HEK293 (cell line): ENCODE measurements at regions not wholly inside any gene's neighbourhood (a gene's known extent, or its start where the extent isn't known, plus 50 kb on each side); places are given as distances from the start of the nearest gene placed in this dataset.

ENCODE experiments used
- CTCF ChIA-PET: fragments of 350-600 bp; formaldehyde crosslinking; extraction: SDS; loops from one replicate; lab custom pipeline; 2021; ENCODE audit warnings: antibody characterized with exemption; lab: Yijun Ruan, JAX
- POLR2A ChIA-PET: fragments of 300-600 bp; formaldehyde crosslinking; extraction: SDS; loops from one replicate; lab custom pipeline; 2020; ENCODE audit warnings: antibody characterized with exemption, inconsistent platforms; lab: Yijun Ruan, JAX
- H3K27ac ChIP-seq: fragments of 200-500 bp; sonication (Bioruptor generic); 2 replicates; pipeline ENCODE4 v1.5.1; 2014; ENCODE audit warnings: low read depth, low read length, control low read depth, inconsistent platforms; ENCODE audit errors: extremely low read depth
- H3K36me3 ChIP-seq, 2 experiments: fragments of 200-500 bp in 1 of 2; sonication (Bioruptor generic) in 1 of 2; 1 replicate in 1 of 2; 2 replicates in 1 of 2; pipeline ENCODE4 v1.5.1; 2014 to 2017; ENCODE audit warnings: inconsistent platforms in 2 of 2, low read length in 2 of 2; ENCODE audit not compliant: control insufficient read depth in 2 of 2, insufficient read depth in 1 of 2
- H3K4me1 ChIP-seq: fragments of 200-500 bp; sonication (Bioruptor generic); 2 replicates; pipeline ENCODE4 v1.5.1; 2014; ENCODE audit warnings: mild to moderate bottlenecking, low read length, inconsistent platforms; ENCODE audit not compliant: control insufficient read depth, insufficient read depth
- H3K4me3 ChIP-seq: 2 replicates; pipeline ENCODE4 v1.5.1; 2011; ENCODE audit warnings: low read depth, mild to moderate bottlenecking, control low read depth, low read length, moderate library complexity
- H3K9me3 ChIP-seq: fragments of 200-500 bp; sonication (Bioruptor generic); 2 replicates; pipeline ENCODE4 v1.5.1; 2014; ENCODE audit warnings: low read depth, low read length, inconsistent platforms; ENCODE audit not compliant: control insufficient read depth, insufficient read depth
- FEZF1 ChIP-seq: fragments of 450-650 bp; formaldehyde crosslinking; IDR thresholded peaks from 2 replicates; pipeline ENCODE4 v1.5.1; 2016; ENCODE audit warnings: missing biosample characterization, missing genetic modification characterization
- PRDM2 ChIP-seq: fragments of 450-650 bp; formaldehyde crosslinking; IDR thresholded peaks from 2 replicates; pipeline ENCODE4 v1.5.1; 2016; ENCODE audit warnings: missing biosample characterization, missing genetic modification characterization, borderline replicate concordance
- SP7 ChIP-seq: fragments of 450-650 bp; formaldehyde crosslinking; IDR thresholded peaks from 2 replicates; pipeline ENCODE4 v1.5.1; 2016; ENCODE audit warnings: missing biosample characterization, missing genetic modification characterization
- ZBTB49 ChIP-seq: fragments of 450-650 bp; formaldehyde crosslinking; IDR thresholded peaks from 2 replicates; pipeline ENCODE4 v1.5.1; 2016; ENCODE audit warnings: missing biosample characterization, missing genetic modification characterization, low read depth
- ZFHX2 ChIP-seq: fragments of 450-650 bp; formaldehyde crosslinking; conservative IDR thresholded peaks from 2 replicates; pipeline ENCODE4 v1.5.1; 2016; ENCODE audit warnings: missing biosample characterization, missing genetic modification characterization
- ZFP41 ChIP-seq: fragments of 450-650 bp; formaldehyde crosslinking; IDR thresholded peaks from 2 replicates; pipeline ENCODE4 v1.5.1; 2016; ENCODE audit warnings: missing biosample characterization, missing genetic modification characterization, borderline replicate concordance
- ZNF148 ChIP-seq: fragments of 450-650 bp; formaldehyde crosslinking; IDR thresholded peaks from 2 replicates; pipeline ENCODE4 v1.5.0; 2017; ENCODE audit warnings: missing biosample characterization, missing genetic modification characterization, borderline replicate concordance
- ZNF169 ChIP-seq: fragments of 450-650 bp; formaldehyde crosslinking; IDR thresholded peaks from 2 replicates; pipeline ENCODE4 v1.5.1; 2016; ENCODE audit warnings: missing biosample characterization, missing genetic modification characterization
- ZNF211 ChIP-seq: fragments of 450-650 bp; formaldehyde crosslinking; IDR thresholded peaks from 2 replicates; pipeline ENCODE4 v1.5.1; 2016; ENCODE audit warnings: low read depth, missing biosample characterization, missing genetic modification characterization
- ZNF23 ChIP-seq: fragments of 450-650 bp; formaldehyde crosslinking; IDR thresholded peaks from 2 replicates; pipeline ENCODE4 v1.5.1; 2016; ENCODE audit warnings: missing biosample characterization, missing genetic modification characterization, borderline replicate concordance
- ZNF292 ChIP-seq: fragments of 450-650 bp; formaldehyde crosslinking; IDR thresholded peaks from 2 replicates; pipeline ENCODE4 v1.5.1; 2016; ENCODE audit warnings: low read depth, missing biosample characterization, missing genetic modification characterization, borderline replicate concordance
- ZNF37A ChIP-seq: fragments of 450-650 bp; IDR thresholded peaks from 2 replicates; pipeline ENCODE4 v1.5.1; 2018; ENCODE audit warnings: missing biosample characterization, missing genetic modification characterization
- ZNF391 ChIP-seq: fragments of 450-650 bp; formaldehyde crosslinking; IDR thresholded peaks from 2 replicates; pipeline ENCODE4 v1.5.1; 2016; ENCODE audit warnings: low read depth, missing biosample characterization, missing genetic modification characterization, borderline replicate concordance
- ZNF530 ChIP-seq: fragments of 450-650 bp; formaldehyde crosslinking; IDR thresholded peaks from 2 replicates; pipeline ENCODE4 v1.5.1; 2016; ENCODE audit warnings: low read depth, missing biosample characterization, missing genetic modification characterization
- ZNF555 ChIP-seq: fragments of 450-650 bp; formaldehyde crosslinking; conservative IDR thresholded peaks from 2 replicates; pipeline ENCODE4 v1.5.1; 2017; ENCODE audit warnings: missing biosample characterization, mild to moderate bottlenecking, missing genetic modification characterization, inconsistent platforms
- ZNF561 ChIP-seq: fragments of 450-650 bp; IDR thresholded peaks from 2 replicates; pipeline ENCODE4 v1.5.1; 2018; ENCODE audit warnings: missing biosample characterization, missing genetic modification characterization, borderline replicate concordance
- ZNF585B ChIP-seq: fragments of 450-650 bp; formaldehyde crosslinking; IDR thresholded peaks from 2 replicates; pipeline ENCODE4 v1.5.1; 2016; ENCODE audit warnings: missing biosample characterization, missing genetic modification characterization
- ZNF629 ChIP-seq: fragments of 450-650 bp; formaldehyde crosslinking; IDR thresholded peaks from 2 replicates; pipeline ENCODE4 v1.5.1; 2017; ENCODE audit warnings: missing biosample characterization, missing genetic modification characterization
- ZNF664 ChIP-seq: fragments of 450-650 bp; formaldehyde crosslinking; IDR thresholded peaks from 2 replicates; pipeline ENCODE4 v1.5.1; 2016; ENCODE audit warnings: missing biosample characterization, missing genetic modification characterization
- ZNF76 ChIP-seq: fragments of 450-650 bp; formaldehyde crosslinking; IDR thresholded peaks from 2 replicates; pipeline ENCODE4; 2016; ENCODE audit warnings: low read depth, missing biosample characterization, missing genetic modification characterization, borderline replicate concordance
- ZNF792 ChIP-seq: fragments of 450-650 bp; formaldehyde crosslinking; IDR thresholded peaks from 2 replicates; pipeline ENCODE4 v1.5.1; 2016; ENCODE audit warnings: missing biosample characterization, missing genetic modification characterization

- TF ChIP-seq ZFP41 (tag by site-specific recombination): no peak
- TF ChIP-seq SP7 (tag by site-specific recombination): no peak
- no peak for TF ChIP-seq ZNF23
- no peak for TF ChIP-seq ZNF664 (tag by site-specific recombination)
These were observed 475.2 kb upstream of the USP24 start (continued) for GRCh38 chr1:55690366-55690765.

DNA sequence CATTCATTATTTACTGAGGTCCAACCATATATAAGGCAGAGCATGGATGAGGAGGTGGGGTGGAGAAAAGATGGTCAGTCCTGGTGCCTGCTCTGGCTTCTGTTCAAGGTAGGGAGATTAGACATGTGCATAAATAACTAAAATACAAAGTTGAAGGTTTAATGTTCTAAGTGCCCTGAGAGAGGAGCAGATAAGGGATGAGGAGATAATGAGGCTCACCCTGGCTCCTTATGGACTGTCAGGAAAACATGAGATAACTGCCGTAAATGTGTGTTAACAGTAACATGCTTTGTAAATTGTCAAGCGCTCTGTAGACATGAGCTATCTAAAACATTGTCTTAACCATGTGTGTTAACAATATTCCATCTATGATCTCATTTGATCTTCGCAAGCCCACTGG, 474.6 kb upstream of the USP24 start:
- POLR2A ChIA-PET: interaction anchor here (0.6 kb wide), 1 partner anchor 1103 kb away, joined by 4 read pairs; no protein-coding TSS in a partner anchor
- no peaks in the 10 kb centered on the region; the same call in 1 of the 2 replicates for H3K4me1 ChIP-seq
- no peaks in the 10 kb centered on the region for H3K36me3 ChIP-seq
- TF ChIP-seq ZNF292 (tag by site-specific recombination) (no peak), ZNF792 (tag by site-specific recombination) (no peak), ZBTB49 (tag by site-specific recombination) (no peak), ZNF561 (tag by site-specific recombination) (no peak), ZNF555 (tag by site-specific recombination) (no peak), ZNF629 (tag by site-specific recombination) (no peak), ZNF530 (tag by site-specific recombination) (no peak), ZNF211 (tag by site-specific recombination) (no peak), ZNF37A (no peak), ZFHX2 (tag by site-specific recombination) (no peak), FEZF1 (tag by site-specific recombination) (no peak), ZNF391 (tag by site-specific recombination) (no peak), PRDM2 (tag by site-specific recombination) (no peak), SP7 (tag by site-specific recombination) (no peak), ZNF585B (tag by site-specific recombination) (no peak), ZNF76 (tag by site-specific recombination) (no peak), ZNF148 (no peak), ZNF169 (tag by site-specific recombination) (no peak)
- H3K9me3 ChIP-seq: no peaks in the 10 kb centered on the region
- H3K4me3 ChIP-seq: no peak overlapping the region
- no peak overlapping the region for H3K27ac ChIP-seq
- CTCF ChIA-PET: interaction anchor here (0.7 to 1.1 kb wide), 2 partner anchors 12 to 318 kb away, joined by 3 to 7 read pairs; no protein-coding TSS in a partner anchor
